Panc1 (cell line): ENCODE measurements at regions not wholly inside any gene's neighbourhood (a gene's known extent, or its start where the extent isn't known, plus 50 kb on each side); places are given as distances from the start of the nearest gene placed in this dataset.

Experiments
- ATAC-seq: fragments of 200-7000 bp; cut with Tn5 transposase; 2 replicates; pipeline ENCODE4 v1.9.1; 2020; ENCODE audit warnings: mild to moderate bottlenecking, moderate library complexity
- BruUV-seq: library from RNA; stranded (reverse); fragments of 400-500 nt; replicated peaks from 2 replicates; lab custom pipeline; 2021; lab: Mats Ljungman, UMichigan
- CTCF ChIA-PET: fragments of 300-600 bp; sonication (Branson Sonifier 250); formaldehyde crosslinking; loops from one replicate; lab custom pipeline; 2022; ENCODE audit warnings: antibody characterized with exemption; lab: Charles Lee
- POLR2A ChIA-PET: fragments of 300-600 bp; sonication (Branson Sonifier 250); formaldehyde crosslinking; loops from one replicate; lab custom pipeline; 2022; ENCODE audit warnings: antibody characterized with exemption; lab: Charles Lee
- DNase-seq: peaks from one replicate; pipeline ENCODE4 v3.0.0-alpha.2; 2010; ENCODE audit warnings: low read depth, low spot score
- H3K27ac ChIP-seq: 2 replicates; pipeline ENCODE4 v1.5.1; 2011; ENCODE audit warnings: mild to moderate bottlenecking, low read length, inconsistent platforms
- H3K27me3 ChIP-seq: fragments of 200-500 bp; sonication (Bioruptor generic); 2 replicates; pipeline ENCODE4 v1.6.0; 2014; ENCODE audit warnings: low read length, inconsistent platforms; ENCODE audit not compliant: control insufficient read depth, insufficient read depth
- H3K36me3 ChIP-seq: fragments of 200-500 bp; sonication (Bioruptor generic); 2 replicates; pipeline ENCODE4 v1.5.1; 2014; ENCODE audit warnings: inconsistent platforms, mild to moderate bottlenecking, low read length, moderate library complexity; ENCODE audit not compliant: control insufficient read depth, insufficient read depth
- H3K4me1 ChIP-seq: 2 replicates; pipeline ENCODE4 v1.5.1; 2011; ENCODE audit warnings: inconsistent platforms, mild to moderate bottlenecking, low read length, moderate library complexity; ENCODE audit not compliant: control insufficient read depth, insufficient read depth
- H3K4me3 ChIP-seq, 2 experiments: 2 replicates each; pipeline ENCODE4 v1.5.1; 2011 to 2012; ENCODE audit warnings: low read depth in 2 of 2, low read length in 2 of 2, mild to moderate bottlenecking in 2 of 2, inconsistent platforms in 1 of 2, moderate library complexity in 1 of 2
- H3K9me3 ChIP-seq: fragments of 200-500 bp; sonication (Bioruptor generic); 2 replicates; pipeline ENCODE4 v1.5.1; 2014; ENCODE audit warnings: low read depth, mild to moderate bottlenecking, inconsistent platforms, low read length, moderate library complexity; ENCODE audit not compliant: control insufficient read depth, insufficient read depth
- POLR2AphosphoS5 ChIP-seq: IDR thresholded peaks from 2 replicates; pipeline ENCODE4 v1.6.1; 2012; ENCODE audit warnings: mild to moderate bottlenecking, low read depth, low read length, moderate library complexity
- SIN3A ChIP-seq: IDR thresholded peaks from 2 replicates; pipeline ENCODE4 v1.6.1; 2012; ENCODE audit warnings: low read depth, mild to moderate bottlenecking, low read length, moderate library complexity, borderline replicate concordance; ENCODE audit not compliant: insufficient read depth
- TCF7L2 ChIP-seq: IDR thresholded peaks from 2 replicates; pipeline ENCODE4 v1.6.1; 2011; ENCODE audit warnings: mild to moderate bottlenecking, low read depth, low read length, inconsistent platforms
- in situ Hi-C: cut with HindIII; loops from 2 replicates; pipeline ENCODE4 v1.10.0; 2016; ENCODE audit warnings: low sequenced_read_pairs, low pct_unique_long_range_greater_than_20kb
- intact Hi-C: fragments of 100-400 bp; cut with micrococcal nuclease; formaldehyde crosslinking; loops from one replicate; pipeline ENCODE4 v1.10.0; 2022; ENCODE audit not compliant: unreplicated experiment
- TF ChIP-seq, protein P1 (sequence below): fragments of 450-650 bp; IDR thresholded peaks from 2 replicates; pipeline ENCODE4 v1.5.1; 2017; ENCODE audit warnings: mild to moderate bottlenecking
- TF ChIP-seq, protein P2 (sequence below), 2 experiments: IDR thresholded peaks; 2 replicates each; pipeline ENCODE4 v1.6.1; 2011 to 2012; ENCODE audit warnings: low read depth in 2 of 2, control low read depth in 1 of 2, low read length in 1 of 2, mild to moderate bottlenecking in 1 of 2, moderate library complexity in 1 of 2; ENCODE audit not compliant: insufficient read depth in 1 of 2

DNA sequence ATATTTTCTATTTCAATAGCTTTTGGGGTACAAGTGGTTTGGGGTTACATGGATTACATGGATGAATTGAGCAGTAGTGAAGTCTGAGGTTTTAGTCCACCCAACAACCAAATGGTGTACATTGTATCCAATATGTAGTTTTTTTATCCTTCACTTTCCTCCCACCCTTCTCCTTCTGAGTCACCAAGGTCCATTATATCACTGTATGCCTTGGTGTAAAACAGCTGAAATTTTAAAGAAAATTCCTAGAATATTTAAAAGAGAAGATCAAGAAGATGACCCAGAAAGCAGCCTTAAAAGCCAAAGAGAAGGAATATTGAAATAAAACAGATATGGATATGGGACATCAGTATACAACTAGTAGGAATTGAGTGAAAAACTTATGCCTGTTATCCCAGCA lies 204.2 kb upstream of the COL8A1 start:
- Histone ChIP-seq H3K4me3 (no peak overlapping the region), H3K27ac (no peak overlapping the region), H3K9me3 (no peaks in the 10 kb centered on the region), H3K4me1 (no peaks in the 10 kb centered on the region), H3K36me3 (no peaks in the 10 kb centered on the region), H3K27me3 (no peaks in the 10 kb centered on the region)
- TF ChIP-seq, protein P1, sequence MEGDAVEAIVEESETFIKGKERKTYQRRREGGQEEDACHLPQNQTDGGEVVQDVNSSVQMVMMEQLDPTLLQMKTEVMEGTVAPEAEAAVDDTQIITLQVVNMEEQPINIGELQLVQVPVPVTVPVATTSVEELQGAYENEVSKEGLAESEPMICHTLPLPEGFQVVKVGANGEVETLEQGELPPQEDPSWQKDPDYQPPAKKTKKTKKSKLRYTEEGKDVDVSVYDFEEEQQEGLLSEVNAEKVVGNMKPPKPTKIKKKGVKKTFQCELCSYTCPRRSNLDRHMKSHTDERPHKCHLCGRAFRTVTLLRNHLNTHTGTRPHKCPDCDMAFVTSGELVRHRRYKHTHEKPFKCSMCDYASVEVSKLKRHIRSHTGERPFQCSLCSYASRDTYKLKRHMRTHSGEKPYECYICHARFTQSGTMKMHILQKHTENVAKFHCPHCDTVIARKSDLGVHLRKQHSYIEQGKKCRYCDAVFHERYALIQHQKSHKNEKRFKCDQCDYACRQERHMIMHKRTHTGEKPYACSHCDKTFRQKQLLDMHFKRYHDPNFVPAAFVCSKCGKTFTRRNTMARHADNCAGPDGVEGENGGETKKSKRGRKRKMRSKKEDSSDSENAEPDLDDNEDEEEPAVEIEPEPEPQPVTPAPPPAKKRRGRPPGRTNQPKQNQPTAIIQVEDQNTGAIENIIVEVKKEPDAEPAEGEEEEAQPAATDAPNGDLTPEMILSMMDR = no peak
- TF ChIP-seq TCF7L2 (no peak), SIN3A (no peak), POLR2AphosphoS5 (no peak)
- TF ChIP-seq, protein P2, sequence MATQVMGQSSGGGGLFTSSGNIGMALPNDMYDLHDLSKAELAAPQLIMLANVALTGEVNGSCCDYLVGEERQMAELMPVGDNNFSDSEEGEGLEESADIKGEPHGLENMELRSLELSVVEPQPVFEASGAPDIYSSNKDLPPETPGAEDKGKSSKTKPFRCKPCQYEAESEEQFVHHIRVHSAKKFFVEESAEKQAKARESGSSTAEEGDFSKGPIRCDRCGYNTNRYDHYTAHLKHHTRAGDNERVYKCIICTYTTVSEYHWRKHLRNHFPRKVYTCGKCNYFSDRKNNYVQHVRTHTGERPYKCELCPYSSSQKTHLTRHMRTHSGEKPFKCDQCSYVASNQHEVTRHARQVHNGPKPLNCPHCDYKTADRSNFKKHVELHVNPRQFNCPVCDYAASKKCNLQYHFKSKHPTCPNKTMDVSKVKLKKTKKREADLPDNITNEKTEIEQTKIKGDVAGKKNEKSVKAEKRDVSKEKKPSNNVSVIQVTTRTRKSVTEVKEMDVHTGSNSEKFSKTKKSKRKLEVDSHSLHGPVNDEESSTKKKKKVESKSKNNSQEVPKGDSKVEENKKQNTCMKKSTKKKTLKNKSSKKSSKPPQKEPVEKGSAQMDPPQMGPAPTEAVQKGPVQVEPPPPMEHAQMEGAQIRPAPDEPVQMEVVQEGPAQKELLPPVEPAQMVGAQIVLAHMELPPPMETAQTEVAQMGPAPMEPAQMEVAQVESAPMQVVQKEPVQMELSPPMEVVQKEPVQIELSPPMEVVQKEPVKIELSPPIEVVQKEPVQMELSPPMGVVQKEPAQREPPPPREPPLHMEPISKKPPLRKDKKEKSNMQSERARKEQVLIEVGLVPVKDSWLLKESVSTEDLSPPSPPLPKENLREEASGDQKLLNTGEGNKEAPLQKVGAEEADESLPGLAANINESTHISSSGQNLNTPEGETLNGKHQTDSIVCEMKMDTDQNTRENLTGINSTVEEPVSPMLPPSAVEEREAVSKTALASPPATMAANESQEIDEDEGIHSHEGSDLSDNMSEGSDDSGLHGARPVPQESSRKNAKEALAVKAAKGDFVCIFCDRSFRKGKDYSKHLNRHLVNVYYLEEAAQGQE (IDR thresholded peaks at IDR 0.05; ENCODE audit: insufficient read depth in 1 of 2, low read depth in 2 of 2, low read length in 1 of 2) = no peak
- in situ Hi-C loops = no loop called here
- intact Hi-C loops = no loop called here
- ChIA-PET CTCF (interaction anchor here (0.6 kb wide), 1 partner anchor 886 kb away, joined by 11 read pairs; no protein-coding TSS in a partner anchor), POLR2A (no interaction called here)
- ATAC-seq = no peak
- no TSS peak for BruUV-seq
- no peak for DNase-seq

DNA sequence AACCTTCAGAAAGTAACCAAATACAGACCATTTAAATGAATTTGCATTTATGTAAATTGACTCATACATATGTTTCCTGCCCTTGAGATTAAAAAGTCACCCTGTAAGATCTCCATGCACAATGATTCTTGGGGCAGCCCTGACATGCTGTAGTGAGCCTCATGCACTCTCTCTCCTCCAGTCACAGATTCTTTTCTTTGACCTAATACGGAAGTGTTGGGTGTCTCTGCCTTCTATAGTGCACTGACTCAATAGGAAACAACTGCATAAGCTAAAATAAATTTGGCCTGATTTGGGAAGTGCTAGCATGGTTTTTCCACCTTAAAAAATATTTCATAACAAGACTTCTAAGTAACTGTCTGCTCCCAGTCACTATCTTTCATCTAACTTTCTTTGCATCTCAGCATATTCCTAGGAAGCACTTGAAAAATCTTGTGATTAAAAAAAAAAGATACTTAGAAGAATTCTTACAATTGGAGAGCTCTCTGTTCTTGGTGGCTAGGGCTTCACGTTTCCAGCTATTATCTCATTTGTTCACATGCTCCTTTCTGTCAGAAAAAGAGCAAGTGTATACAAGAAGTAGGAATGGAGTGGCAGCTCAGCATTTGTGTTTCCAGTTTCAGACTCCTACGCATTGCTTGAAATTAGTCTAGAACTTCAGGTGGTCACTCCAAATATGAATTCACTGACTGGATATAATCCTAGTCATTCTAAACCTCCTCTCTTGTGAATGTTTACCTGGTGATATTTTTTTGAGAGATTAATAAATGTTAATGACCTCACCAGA lies 207.9 kb upstream of the COL8A1 start:
- no peaks in the 10 kb centered on the region for H3K9me3 ChIP-seq
- ChIA-PET CTCF (no interaction called here), POLR2A (no interaction called here)
- no peak overlapping the region for H3K27ac ChIP-seq
- H3K4me1 ChIP-seq = no peaks in the 10 kb centered on the region
- intact Hi-C loops (no loop called here), in situ Hi-C loops (no loop called here)
- ATAC-seq (no peak), DNase-seq (no peak)
- no peaks in the 10 kb centered on the region for H3K27me3 ChIP-seq
- H3K36me3 ChIP-seq = no peaks in the 10 kb centered on the region
- TF ChIP-seq POLR2AphosphoS5 (no peak), SIN3A (no peak), TCF7L2 (no peak)
- TF ChIP-seq, protein P1 = no peak
- TF ChIP-seq, protein P2 (IDR thresholded peaks at IDR 0.05; ENCODE audit: insufficient read depth in 1 of 2, low read depth in 2 of 2, low read length in 1 of 2) = no peak
- H3K4me3 ChIP-seq = no peak overlapping the region
- BruUV-seq = no TSS peak
